Esophagus squamous epithelium (tissue), 4 donors: ENCODE measurements at regions not wholly inside any gene's neighbourhood (a gene's known extent, or its start where the extent isn't known, plus 50 kb on each side); places are given as distances from the start of the nearest gene placed in this dataset.

ENCODE experiments used
- POLR2A ChIP-seq, 4 donors: fragments of 450-650 bp; IDR thresholded peaks; one replicate each; pipeline ENCODE4 v1.6.1; 2017; ENCODE audit warnings: antibody characterized with exemption in 4 of 4, mild to moderate bottlenecking in 4 of 4, moderate library complexity in 3 of 4
- TF ChIP-seq, protein P1 (sequence below), 6 experiments: fragments of 450-650 bp in 4 of 6; fragments of 200-600 bp in 2 of 6; sonication (generic) in 2 of 6; IDR thresholded peaks; one replicate each; pipeline ENCODE4 v1.5.1; 2016 to 2019; ENCODE audit warnings: antibody characterized with exemption in 6 of 6, mild to moderate bottlenecking in 4 of 6, moderate library complexity in 4 of 6

DNA sequence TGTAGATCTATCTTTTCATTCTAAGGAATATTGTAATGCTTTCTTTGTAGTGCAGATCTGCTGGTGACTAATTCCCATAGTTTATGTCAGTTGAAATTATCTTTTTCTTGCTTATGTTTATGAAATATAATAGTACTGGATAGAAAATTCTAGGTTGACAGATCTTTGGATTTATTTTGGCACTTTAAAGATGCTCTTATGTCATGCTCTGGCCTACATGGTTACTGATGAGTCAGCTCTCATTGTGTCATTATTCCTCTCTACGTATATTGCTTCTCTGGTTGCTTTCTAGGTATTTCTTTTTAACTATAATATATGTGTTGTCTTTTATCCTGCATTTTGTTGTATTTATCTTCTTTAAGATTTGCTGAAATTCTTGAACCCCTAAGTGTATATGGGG lies 955.5 kb upstream of the CHORDC1 start:
- TF ChIP-seq, protein P1, sequence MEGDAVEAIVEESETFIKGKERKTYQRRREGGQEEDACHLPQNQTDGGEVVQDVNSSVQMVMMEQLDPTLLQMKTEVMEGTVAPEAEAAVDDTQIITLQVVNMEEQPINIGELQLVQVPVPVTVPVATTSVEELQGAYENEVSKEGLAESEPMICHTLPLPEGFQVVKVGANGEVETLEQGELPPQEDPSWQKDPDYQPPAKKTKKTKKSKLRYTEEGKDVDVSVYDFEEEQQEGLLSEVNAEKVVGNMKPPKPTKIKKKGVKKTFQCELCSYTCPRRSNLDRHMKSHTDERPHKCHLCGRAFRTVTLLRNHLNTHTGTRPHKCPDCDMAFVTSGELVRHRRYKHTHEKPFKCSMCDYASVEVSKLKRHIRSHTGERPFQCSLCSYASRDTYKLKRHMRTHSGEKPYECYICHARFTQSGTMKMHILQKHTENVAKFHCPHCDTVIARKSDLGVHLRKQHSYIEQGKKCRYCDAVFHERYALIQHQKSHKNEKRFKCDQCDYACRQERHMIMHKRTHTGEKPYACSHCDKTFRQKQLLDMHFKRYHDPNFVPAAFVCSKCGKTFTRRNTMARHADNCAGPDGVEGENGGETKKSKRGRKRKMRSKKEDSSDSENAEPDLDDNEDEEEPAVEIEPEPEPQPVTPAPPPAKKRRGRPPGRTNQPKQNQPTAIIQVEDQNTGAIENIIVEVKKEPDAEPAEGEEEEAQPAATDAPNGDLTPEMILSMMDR (IDR thresholded peaks at IDR 0.05), result no peak
- no peak for TF ChIP-seq POLR2A (IDR thresholded peaks at IDR 0.05)
